Mesothelial cell of epicardium (in vitro differentiated cells): ENCODE measurements at regions not wholly inside any gene's neighbourhood (a gene's known extent, or its start where the extent isn't known, plus 50 kb on each side); places are given as distances from the start of the nearest gene placed in this dataset.

ENCODE experiments used
- DNase-seq, 2 experiments: peaks; one replicate each; pipeline ENCODE4 v3.0.0; 2021; ENCODE audit warnings: low spot score in 2 of 2; ENCODE audit not compliant: unreplicated experiment in 2 of 2
- H3K27ac Mint-ChIP-seq: 2 replicates; pipeline ENCODE4 v1.8.0; 2021; ENCODE audit warnings: mixed read lengths
- H3K27me3 Mint-ChIP-seq: 2 replicates; pipeline ENCODE4 v1.8.0; 2021; ENCODE audit warnings: low read depth, mixed read lengths
- H3K36me3 Mint-ChIP-seq: 2 replicates; pipeline ENCODE4 v1.8.0; 2021; ENCODE audit warnings: mixed read lengths
- H3K4me1 Mint-ChIP-seq: 2 replicates; pipeline ENCODE4 v1.8.0; 2021; ENCODE audit warnings: mixed read lengths
- H3K4me3 Mint-ChIP-seq: 2 replicates; pipeline ENCODE4 v1.8.0; 2021; ENCODE audit warnings: mild to moderate bottlenecking, moderate library complexity, mixed read lengths
- H3K9me3 Mint-ChIP-seq: 2 replicates; pipeline ENCODE4 v1.8.0; 2021; ENCODE audit warnings: mixed read lengths
- CTCF ChIP-seq: fragments of 200-600 bp; sonication (generic); IDR thresholded peaks from one replicate; pipeline ENCODE4 v1.5.0; 2021; ENCODE audit warnings: antibody characterized with exemption; ENCODE audit not compliant: unreplicated experiment

GRCh38 chr6:141097471-141097870, 1035.3 kb upstream of the GJE1 start:
- no peak for DNase-seq
- no peaks in the 10 kb centered on the region for H3K36me3 Mint-ChIP-seq
- H3K27ac Mint-ChIP-seq, result no peak overlapping the region
- no peak for TF ChIP-seq CTCF
- peaks cover 21% of the 10 kb centered on the region for H3K9me3 Mint-ChIP-seq
- H3K4me1 Mint-ChIP-seq, result no peaks in the 10 kb centered on the region
- H3K4me3 Mint-ChIP-seq, result no peak overlapping the region
- H3K27me3 Mint-ChIP-seq, result no peaks in the 10 kb centered on the region

GRCh38 chr6:141095308-141095707, 1037.4 kb upstream of the GJE1 start:
- Mint-ChIP-seq H3K27ac (no peak overlapping the region), H3K36me3 (no peaks in the 10 kb centered on the region), H3K27me3 (no peaks in the 10 kb centered on the region), H3K9me3 (peaks cover 21% of the 10 kb centered on the region), H3K4me3 (no peak overlapping the region), H3K4me1 (no peaks in the 10 kb centered on the region)
- DNase-seq, result no peak
- TF ChIP-seq CTCF, result no peak

GRCh38 chr6:141088171-141088570, 1044.6 kb upstream of the GJE1 start:
- no peak for DNase-seq
- Mint-ChIP-seq H3K27me3 (no peaks in the 10 kb centered on the region), H3K36me3 (no peaks in the 10 kb centered on the region), H3K27ac (no peak overlapping the region), H3K4me1 (no peaks in the 10 kb centered on the region), H3K9me3 (peaks cover 4% of the 10 kb centered on the region), H3K4me3 (no peak overlapping the region)
- TF ChIP-seq CTCF, result no peak

DNA sequence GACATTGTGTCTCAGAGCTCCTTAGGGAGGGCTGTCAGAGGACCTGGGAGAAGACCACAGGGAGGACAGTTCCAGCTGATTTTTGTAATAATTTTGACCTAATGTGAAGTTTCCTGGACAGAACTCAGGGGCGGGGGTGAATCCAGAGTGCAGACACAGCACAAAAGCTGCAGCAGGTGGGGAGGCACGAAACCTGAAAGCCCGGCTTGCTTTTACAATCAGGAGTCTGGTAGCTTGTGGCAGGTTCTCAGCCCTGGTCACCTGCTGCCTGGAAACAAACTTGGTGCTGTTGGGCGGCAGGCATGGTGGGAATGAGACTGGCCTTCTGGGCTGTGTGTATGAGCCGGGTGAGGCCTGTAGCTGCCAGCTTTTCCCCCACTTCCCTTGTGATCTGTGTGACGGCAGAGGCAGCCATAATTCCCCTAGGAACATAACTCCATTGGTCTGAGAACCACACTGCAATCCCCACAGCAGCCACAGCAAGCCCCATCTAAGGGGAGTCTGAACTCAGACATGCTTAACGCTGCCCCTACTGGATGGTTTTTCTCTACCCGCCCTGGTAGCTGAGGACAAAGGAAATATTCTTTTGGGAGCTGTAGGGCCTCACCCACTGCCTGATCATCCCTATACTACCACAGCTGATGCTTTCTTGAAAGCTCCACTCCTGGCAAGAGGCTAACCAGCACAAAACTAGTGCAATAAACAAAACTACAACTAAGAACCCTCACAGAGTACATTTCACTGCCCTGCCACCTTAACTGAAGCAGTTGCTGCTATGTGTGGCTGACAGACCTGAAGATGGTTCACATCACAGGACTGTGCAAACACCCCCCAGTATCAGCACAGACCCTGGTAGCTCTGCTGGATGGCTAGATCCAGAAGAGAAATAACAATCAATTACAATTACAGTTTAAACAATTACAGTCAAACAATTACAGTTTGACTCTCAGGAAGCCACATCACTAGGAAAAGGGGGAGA, 1055.1 kb upstream of the GJE1 start:
- TF ChIP-seq CTCF, result no peak
- Mint-ChIP-seq H3K27ac (no peak overlapping the region), H3K9me3 (peaks cover 25% of the 10 kb centered on the region), H3K36me3 (no peaks in the 10 kb centered on the region), H3K27me3 (no peaks in the 10 kb centered on the region), H3K4me3 (no peak overlapping the region), H3K4me1 (no peaks in the 10 kb centered on the region)
- DNase-seq, result no peak

- Mint-ChIP-seq H3K4me1 (peaks cover 15% of the 10 kb centered on the region), H3K27me3 (no peaks in the 10 kb centered on the region), H3K9me3 (peaks cover 3% of the 10 kb centered on the region), H3K4me3 (no peak overlapping the region), H3K27ac (no peak overlapping the region), H3K36me3 (no peaks in the 10 kb centered on the region)
- no peak for DNase-seq
- TF ChIP-seq CTCF, result no peak
These were observed 1075.0 kb upstream of the GJE1 start for GRCh38 chr6:141057761-141058160.
